ENCODE measurements at regions not wholly inside any gene's neighbourhood (a gene's known extent, or its start where the extent isn't known, plus 50 kb on each side); places are given as distances from the start of the nearest gene placed in this dataset.

- no peak for DNase-seq
These were observed 257.3 kb upstream of the NEIL3 start for GRCh38 chr4:177052211-177052934.

- DNase-seq = no peak
These were observed 252.5 kb upstream of the NEIL3 start for GRCh38 chr4:177057186-177057585.

- DNase-seq = no peak
These were observed 245.6 kb upstream of the NEIL3 start for GRCh38 chr4:177064116-177064515.

GRCh38 chr4:177064729-177065394 lies 244.8 kb upstream of the NEIL3 start:
- no peak for DNase-seq

- no peak for DNase-seq
These were observed 242.9 kb upstream of the NEIL3 start for GRCh38 chr4:177066746-177067145.

GRCh38 chr4:177070533-177071058 lies 239.1 kb upstream of the NEIL3 start:
- no peak for DNase-seq

- DNase-seq = no peak
These were observed 232.3 kb upstream of the NEIL3 start for GRCh38 chr4:177077095-177077971.

GRCh38 chr4:177079327-177079726 lies 230.3 kb upstream of the NEIL3 start:
- DNase-seq = no peak

GRCh38 chr4:177080388-177080787 lies 229.3 kb upstream of the NEIL3 start:
- no peak for DNase-seq

- DNase-seq = no peak
These were observed 222.6 kb upstream of the NEIL3 start for GRCh38 chr4:177087060-177087459.

- no peak for DNase-seq
These were observed 222.2 kb upstream of the NEIL3 start for GRCh38 chr4:177087499-177087898.

- DNase-seq = no peak
These were observed 218.2 kb upstream of the NEIL3 start for GRCh38 chr4:177091515-177091914.

GRCh38 chr4:177092807-177093206 lies 216.9 kb upstream of the NEIL3 start:
- DNase-seq = no peak

GRCh38 chr4:177093964-177094363 lies 215.7 kb upstream of the NEIL3 start:
- no peak for DNase-seq

- DNase-seq = no peak
These were observed 212.4 kb upstream of the NEIL3 start for GRCh38 chr4:177097291-177097690.

- DNase-seq = no peak
These were observed 210.5 kb upstream of the NEIL3 start for GRCh38 chr4:177099211-177099610.

GRCh38 chr4:177100307-177100706 lies 209.4 kb upstream of the NEIL3 start:
- no peak for DNase-seq

GRCh38 chr4:177103619-177104018 lies 206.1 kb upstream of the NEIL3 start:
- no peak for DNase-seq

GRCh38 chr4:177105536-177105935 lies 204.1 kb upstream of the NEIL3 start:
- DNase-seq = no peak

GRCh38 chr4:177107288-177107921 lies 202.3 kb upstream of the NEIL3 start:
- DNase-seq = no peak

- no peak for DNase-seq
These were observed 201.0 kb upstream of the NEIL3 start for GRCh38 chr4:177108708-177109107.

GRCh38 chr4:177109769-177110168 lies 199.9 kb upstream of the NEIL3 start:
- DNase-seq = no peak

- no peak for DNase-seq
These were observed 193.5 kb upstream of the NEIL3 start for GRCh38 chr4:177116161-177116560.
